Activated naive CD4-positive, alpha-beta T cell treated with anti-CD3 and anti-CD28 coated beads for 36 hours (primary cell): ENCODE measurements at regions not wholly inside any gene's neighbourhood (a gene's known extent, or its start where the extent isn't known, plus 50 kb on each side); places are given as distances from the start of the nearest gene placed in this dataset.

Experiments
- CTCF ChIA-PET: fragments of 350-600 bp; sonication (Branson Sonifier 250); formaldehyde crosslinking; loops from one replicate; lab custom pipeline; 2021; ENCODE audit warnings: antibody characterized with exemption; lab: Charles Lee
- DNase-seq: peaks from one replicate; pipeline ENCODE4 v3.0.0-alpha.2; 2020
- H3K27ac Mint-ChIP-seq: one replicate; pipeline ENCODE4 v1.8.0; 2021; ENCODE audit warnings: mild to moderate bottlenecking, mixed read lengths
- H3K27me3 Mint-ChIP-seq: one replicate; pipeline ENCODE4 v1.8.0; 2021; ENCODE audit warnings: low read depth, mixed read lengths
- H3K36me3 Mint-ChIP-seq: one replicate; pipeline ENCODE4 v1.8.0; 2021; ENCODE audit warnings: low read depth, mixed read lengths
- H3K4me1 Mint-ChIP-seq: one replicate; pipeline ENCODE4 v1.8.0; 2021; ENCODE audit warnings: low read depth, mixed read lengths
- H3K4me3 Mint-ChIP-seq: one replicate; pipeline ENCODE4 v1.8.0; 2021; ENCODE audit warnings: mild to moderate bottlenecking, moderate library complexity, mixed read lengths
- H3K9me3 Mint-ChIP-seq: one replicate; pipeline ENCODE4 v1.8.0; 2021; ENCODE audit warnings: mixed read lengths
- intact Hi-C: fragments of 100-400 bp; cut with micrococcal nuclease; formaldehyde crosslinking; loops from one replicate; pipeline ENCODE4 v1.15.1; 2023

GRCh38 chr9:19732441-19732951 lies 56.3 kb downstream of the SLC24A2 start:
- CTCF ChIA-PET = no interaction called here
- no peaks in the 10 kb centered on the region for H3K9me3 Mint-ChIP-seq
- H3K27ac Mint-ChIP-seq = no peak overlapping the region
- H3K4me1 Mint-ChIP-seq = no peaks in the 10 kb centered on the region
- DNase-seq = no peak
- intact Hi-C loops = no loop called here
- no peak overlapping the region for H3K4me3 Mint-ChIP-seq
- no peaks in the 10 kb centered on the region for H3K36me3 Mint-ChIP-seq
- H3K27me3 Mint-ChIP-seq = peaks cover 5% of the 10 kb centered on the region

- H3K4me1 Mint-ChIP-seq = no peaks in the 10 kb centered on the region
- H3K9me3 Mint-ChIP-seq = no peaks in the 10 kb centered on the region
- H3K27ac Mint-ChIP-seq = no peak overlapping the region
- intact Hi-C loops = no loop called here
- CTCF ChIA-PET = no interaction called here
- DNase-seq = no peak
- H3K36me3 Mint-ChIP-seq = no peaks in the 10 kb centered on the region
- H3K27me3 Mint-ChIP-seq = peaks cover 9% of the 10 kb centered on the region
- H3K4me3 Mint-ChIP-seq = no peak overlapping the region
Measured at GRCh38 chr9:19728101-19728500, 60.7 kb downstream of the SLC24A2 start.

GRCh38 chr9:19725970-19726369 lies 62.9 kb downstream of the SLC24A2 start:
- no peaks in the 10 kb centered on the region for H3K9me3 Mint-ChIP-seq
- CTCF ChIA-PET = no interaction called here
- H3K27me3 Mint-ChIP-seq = peaks cover 9% of the 10 kb centered on the region
- no peaks in the 10 kb centered on the region for H3K4me1 Mint-ChIP-seq
- intact Hi-C loops = no loop called here
- H3K27ac Mint-ChIP-seq = no peak overlapping the region
- no peak overlapping the region for H3K4me3 Mint-ChIP-seq
- no peaks in the 10 kb centered on the region for H3K36me3 Mint-ChIP-seq
- DNase-seq = no peak

GRCh38 chr9:19720377-19720776 lies 68.5 kb downstream of the SLC24A2 start:
- H3K27me3 Mint-ChIP-seq = peaks cover 12% of the 10 kb centered on the region
- no peak overlapping the region for H3K27ac Mint-ChIP-seq
- H3K9me3 Mint-ChIP-seq = no peaks in the 10 kb centered on the region
- no peaks in the 10 kb centered on the region for H3K36me3 Mint-ChIP-seq
- no peaks in the 10 kb centered on the region for H3K4me1 Mint-ChIP-seq
- no peak overlapping the region for H3K4me3 Mint-ChIP-seq
- CTCF ChIA-PET = no interaction called here
- intact Hi-C loops = no loop called here
- no peak for DNase-seq

GRCh38 chr9:19703702-19704101 lies 85.1 kb downstream of the SLC24A2 start:
- peaks cover 2% of the 10 kb centered on the region for H3K27me3 Mint-ChIP-seq
- CTCF ChIA-PET = no interaction called here
- DNase-seq = no peak
- no peak overlapping the region for H3K4me3 Mint-ChIP-seq
- peaks cover 1% of the 10 kb centered on the region for H3K9me3 Mint-ChIP-seq
- H3K36me3 Mint-ChIP-seq = no peaks in the 10 kb centered on the region
- no peak overlapping the region for H3K27ac Mint-ChIP-seq
- intact Hi-C loops = no loop called here
- H3K4me1 Mint-ChIP-seq = no peaks in the 10 kb centered on the region

- Mint-ChIP-seq H3K36me3 (no peaks in the 10 kb centered on the region), H3K4me1 (no peaks in the 10 kb centered on the region), H3K27me3 (peaks cover 2% of the 10 kb centered on the region), H3K9me3 (no peaks in the 10 kb centered on the region), H3K27ac (no peak overlapping the region), H3K4me3 (no peak overlapping the region)
- DNase-seq = no peak
- CTCF ChIA-PET = no interaction called here
- intact Hi-C loops = no loop called here
Measured at GRCh38 chr9:19701991-19702390, 86.8 kb downstream of the SLC24A2 start.

- H3K4me3 Mint-ChIP-seq = no peak overlapping the region
- intact Hi-C loops = no loop called here
- CTCF ChIA-PET = no interaction called here
- DNase-seq = no peak
- H3K9me3 Mint-ChIP-seq = no peaks in the 10 kb centered on the region
- peaks cover 2% of the 10 kb centered on the region for H3K27me3 Mint-ChIP-seq
- no peaks in the 10 kb centered on the region for H3K4me1 Mint-ChIP-seq
- no peak overlapping the region for H3K27ac Mint-ChIP-seq
- H3K36me3 Mint-ChIP-seq = no peaks in the 10 kb centered on the region
Measured at GRCh38 chr9:19701274-19701673, 87.6 kb downstream of the SLC24A2 start.

- Mint-ChIP-seq H3K36me3 (no peaks in the 10 kb centered on the region), H3K27ac (no peak overlapping the region), H3K4me1 (no peaks in the 10 kb centered on the region), H3K27me3 (peaks cover 2% of the 10 kb centered on the region), H3K4me3 (no peak overlapping the region), H3K9me3 (no peaks in the 10 kb centered on the region)
- intact Hi-C loops = no loop called here
- no peak for DNase-seq
- CTCF ChIA-PET = no interaction called here
Measured at GRCh38 chr9:19700699-19701098, 88.1 kb downstream of the SLC24A2 start.

- Mint-ChIP-seq H3K27ac (no peak overlapping the region), H3K4me1 (no peaks in the 10 kb centered on the region), H3K36me3 (no peaks in the 10 kb centered on the region), H3K9me3 (no peaks in the 10 kb centered on the region), H3K4me3 (no peak overlapping the region), H3K27me3 (peaks cover 2% of the 10 kb centered on the region)
- intact Hi-C loops = no loop called here
- CTCF ChIA-PET = no interaction called here
- no peak for DNase-seq
Measured at GRCh38 chr9:19699756-19700155, 89.1 kb downstream of the SLC24A2 start.

- intact Hi-C loops = no loop called here
- Mint-ChIP-seq H3K9me3 (no peaks in the 10 kb centered on the region), H3K27ac (no peak overlapping the region), H3K4me3 (no peak overlapping the region), H3K4me1 (no peaks in the 10 kb centered on the region), H3K36me3 (no peaks in the 10 kb centered on the region), H3K27me3 (peaks cover 3% of the 10 kb centered on the region)
- no peak for DNase-seq
- CTCF ChIA-PET = no interaction called here
Measured at GRCh38 chr9:19698960-19699359, 89.9 kb downstream of the SLC24A2 start.

- H3K27ac Mint-ChIP-seq = no peak overlapping the region
- no peak overlapping the region for H3K4me3 Mint-ChIP-seq
- H3K9me3 Mint-ChIP-seq = no peaks in the 10 kb centered on the region
- CTCF ChIA-PET = no interaction called here
- DNase-seq = no peak
- H3K4me1 Mint-ChIP-seq = no peaks in the 10 kb centered on the region
- peaks cover 2% of the 10 kb centered on the region for H3K27me3 Mint-ChIP-seq
- intact Hi-C loops = no loop called here
- no peaks in the 10 kb centered on the region for H3K36me3 Mint-ChIP-seq
Measured at GRCh38 chr9:19694601-19695000, 94.2 kb downstream of the SLC24A2 start.

- CTCF ChIA-PET = no interaction called here
- intact Hi-C loops = no loop called here
- Mint-ChIP-seq H3K4me3 (no peak overlapping the region), H3K27me3 (peaks cover 2% of the 10 kb centered on the region), H3K4me1 (no peaks in the 10 kb centered on the region), H3K9me3 (peaks cover 13% of the 10 kb centered on the region), H3K36me3 (no peaks in the 10 kb centered on the region), H3K27ac (no peak overlapping the region)
- no peak for DNase-seq
Measured at GRCh38 chr9:19690128-19690527, 98.7 kb downstream of the SLC24A2 start.

GRCh38 chr9:19689328-19690101 lies 99.3 kb downstream of the SLC24A2 start:
- no peaks in the 10 kb centered on the region for H3K27me3 Mint-ChIP-seq
- DNase-seq = no peak
- no peak overlapping the region for H3K27ac Mint-ChIP-seq
- no peak overlapping the region for H3K4me3 Mint-ChIP-seq
- H3K9me3 Mint-ChIP-seq = peaks cover 15% of the 10 kb centered on the region
- intact Hi-C loops = no loop called here
- CTCF ChIA-PET = no interaction called here
- H3K36me3 Mint-ChIP-seq = no peaks in the 10 kb centered on the region
- H3K4me1 Mint-ChIP-seq = no peaks in the 10 kb centered on the region
